BJ (cell line): ENCODE measurements at regions not wholly inside any gene's neighbourhood (a gene's known extent, or its start where the extent isn't known, plus 50 kb on each side); places are given as distances from the start of the nearest gene placed in this dataset.

ENCODE experiments used
- CTCF ChIA-PET: fragments of 350-600 bp; formaldehyde crosslinking; extraction: SDS; loops from one replicate; lab custom pipeline; 2021; ENCODE audit warnings: antibody characterized with exemption, inconsistent platforms; lab: Yijun Ruan, JAX
- POLR2A ChIA-PET: fragments of 300-600 bp; sonication (Branson Sonifier 250); formaldehyde crosslinking; extraction: SDS; loops from one replicate; lab custom pipeline; 2021; ENCODE audit warnings: antibody characterized with exemption; lab: Charles Lee
- DNase-seq: peaks from one replicate; pipeline ENCODE4 v3.0.0-alpha.2; 2011; ENCODE audit warnings: low read depth
- H3K27me3 ChIP-seq: 2 replicates; pipeline ENCODE4 v1.6.0; 2011; ENCODE audit warnings: low read length; ENCODE audit not compliant: control insufficient read depth, insufficient read depth
- H3K36me3 ChIP-seq: 2 replicates; pipeline ENCODE4 v1.5.1; 2011; ENCODE audit warnings: low read length; ENCODE audit not compliant: control insufficient read depth, insufficient read depth
- H3K4me3 ChIP-seq: 2 replicates; pipeline ENCODE4 v1.5.1; 2011; ENCODE audit warnings: low read depth, mild to moderate bottlenecking, control low read depth, low read length
- CTCF ChIP-seq: IDR thresholded peaks from 2 replicates; pipeline ENCODE4 v1.5.1; 2011; ENCODE audit warnings: low read depth, mild to moderate bottlenecking, control low read depth, inconsistent platforms, low read length, moderate library complexity; ENCODE audit not compliant: insufficient read depth

GRCh38 chr6:44665143-44665542, 277.6 kb downstream of the CDC5L start:
- no peak for DNase-seq
- H3K4me3 ChIP-seq, result no peak overlapping the region
- no peak for TF ChIP-seq CTCF
- no peaks in the 10 kb centered on the region for H3K27me3 ChIP-seq
- ChIA-PET POLR2A (no interaction called here), CTCF (interaction anchor here (0.7 to 1.0 kb wide), 2 partner anchors 190 to 1265 kb away, joined by 3 read pairs; no protein-coding TSS in a partner anchor)
- no peaks in the 10 kb centered on the region for H3K36me3 ChIP-seq

DNA sequence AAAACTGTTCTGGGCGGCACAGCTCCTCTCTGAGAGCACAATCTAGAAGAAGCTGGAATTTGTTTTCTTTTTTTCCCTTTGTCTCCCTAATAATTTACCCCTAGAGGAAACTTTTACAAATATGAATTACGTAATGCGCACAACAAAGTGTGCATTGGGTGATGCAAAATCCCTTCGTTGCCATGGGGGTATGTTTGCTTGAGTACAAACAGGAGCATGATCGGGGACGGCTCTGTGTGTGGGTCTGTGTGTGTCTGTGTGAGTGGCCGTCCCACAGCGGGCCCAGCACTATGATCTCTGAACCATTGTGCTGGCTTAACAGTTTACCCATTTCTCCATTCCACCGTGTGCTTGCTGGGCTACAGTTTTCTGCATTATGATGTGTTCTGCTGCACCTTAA, 278.2 kb downstream of the CDC5L start:
- no peak for TF ChIP-seq CTCF
- Histone ChIP-seq H3K36me3 (no peaks in the 10 kb centered on the region), H3K27me3 (no peaks in the 10 kb centered on the region), H3K4me3 (no peak overlapping the region)
- ChIA-PET CTCF (interaction anchor here (0.7 to 1.0 kb wide), 2 partner anchors 190 to 1265 kb away, joined by 3 read pairs; no protein-coding TSS in a partner anchor), POLR2A (no interaction called here)
- no peak for DNase-seq

- no peak for DNase-seq
- Histone ChIP-seq H3K27me3 (no peaks in the 10 kb centered on the region), H3K4me3 (no peak overlapping the region), H3K36me3 (no peaks in the 10 kb centered on the region)
- ChIA-PET CTCF (no interaction called here), POLR2A (no interaction called here)
- TF ChIP-seq CTCF, result no peak
Measured at GRCh38 chr6:44666324-44666723, 278.8 kb downstream of the CDC5L start.

DNA sequence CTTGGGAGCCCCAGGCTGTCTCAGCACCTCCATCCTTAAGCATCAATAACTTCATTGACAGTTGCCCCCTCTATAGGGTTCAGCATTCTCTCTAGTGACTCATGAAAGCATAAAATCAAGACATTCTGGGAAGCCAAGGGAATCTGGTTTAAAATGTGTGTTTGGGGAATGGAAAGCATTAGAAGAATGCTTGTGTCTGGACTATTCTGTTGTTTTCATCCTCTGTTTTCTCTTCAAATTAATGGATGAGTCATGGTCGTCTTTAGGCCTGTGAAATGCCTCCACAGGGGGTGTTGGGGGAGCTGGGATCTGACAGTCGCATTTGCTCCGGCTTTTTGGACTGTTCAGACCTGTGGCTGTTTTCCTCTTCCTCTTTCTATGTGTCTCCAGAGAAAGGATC, 279.7 kb downstream of the CDC5L start:
- POLR2A ChIA-PET, result interaction anchor here (1.1 kb wide), 1 partner anchor 18 kb away, joined by 3 read pairs; no protein-coding TSS in a partner anchor
- no peak for TF ChIP-seq CTCF
- H3K27me3 ChIP-seq, result no peaks in the 10 kb centered on the region
- no peaks in the 10 kb centered on the region for H3K36me3 ChIP-seq
- CTCF ChIA-PET, result interaction anchor here (0.9 to 1.9 kb wide), 8 partner anchors 11 to 1257 kb away, joined by 3 to 15 read pairs (median 4); no protein-coding TSS in a partner anchor
- no peak overlapping the region for H3K4me3 ChIP-seq
- DNase-seq, result peak; percentile 93

- CTCF ChIA-PET, result interaction anchor here (0.6 to 1.9 kb wide), 10 partner anchors 11 to 1257 kb away, joined by 3 to 15 read pairs (median 4); no protein-coding TSS in a partner anchor
- POLR2A ChIA-PET, result interaction anchor here (1.1 kb wide), 1 partner anchor 18 kb away, joined by 3 read pairs; no protein-coding TSS in a partner anchor
- no peaks in the 10 kb centered on the region; the same call in 1 of the 2 replicates for H3K27me3 ChIP-seq
- DNase-seq, result no peak
- H3K4me3 ChIP-seq, result no peak overlapping the region
- peak; percentile 59 for TF ChIP-seq CTCF
- no peaks in the 10 kb centered on the region for H3K36me3 ChIP-seq
Measured at GRCh38 chr6:44667668-44668390, 280.3 kb downstream of the CDC5L start.
